Activated CD8-positive, alpha-beta memory T cell treated with anti-CD3 and anti-CD28 coated beads for 4 hours (primary cell): ENCODE measurements at regions not wholly inside any gene's neighbourhood (a gene's known extent, or its start where the extent isn't known, plus 50 kb on each side); places are given as distances from the start of the nearest gene placed in this dataset.
A peak's percentile ranks its signal among the peaks of the same experiment; 100 is the strongest.

Experiments used
- DNase-seq, 2 donors: peaks; one replicate each; pipeline ENCODE4 v3.0.0-alpha.2; 2020; ENCODE audit warnings: low read depth in 2 of 2

GRCh38 chr12:111076611-111077451, 156.5 kb upstream of the MYL2 start:
- no peak for DNase-seq

- no peak for DNase-seq
Observed at GRCh38 chr12:111076199-111076598, 155.8 kb upstream of the MYL2 start.

- no peak for DNase-seq
Observed at GRCh38 chr12:111074965-111075364, 154.6 kb upstream of the MYL2 start.

GRCh38 chr12:111074559-111074958, 154.2 kb upstream of the MYL2 start:
- DNase-seq: no peak

- no peak for DNase-seq
Observed at GRCh38 chr12:111073370-111073769, 153.0 kb upstream of the MYL2 start.

GRCh38 chr12:111072299-111072698, 151.9 kb upstream of the MYL2 start:
- no peak for DNase-seq

- DNase-seq: no peak
Observed at GRCh38 chr12:111069886-111070285, 149.5 kb upstream of the MYL2 start.

GRCh38 chr12:111068290-111068689, 147.9 kb upstream of the MYL2 start:
- DNase-seq: no peak

GRCh38 chr12:111067498-111067897, 147.1 kb upstream of the MYL2 start:
- DNase-seq: no peak

- DNase-seq: no peak
Observed at GRCh38 chr12:111066744-111067437, 146.5 kb upstream of the MYL2 start.

- DNase-seq: no peak
Observed at GRCh38 chr12:111064982-111065381, 144.6 kb upstream of the MYL2 start.

- no peak for DNase-seq
Observed at GRCh38 chr12:111064154-111064553, 143.8 kb upstream of the MYL2 start.

GRCh38 chr12:111063295-111064026, 143.1 kb upstream of the MYL2 start:
- DNase-seq: no peak

GRCh38 chr12:111057701-111058425, 137.5 kb upstream of the MYL2 start:
- DNase-seq: no peak

- DNase-seq: peak; percentile 29 to 55
Observed at GRCh38 chr12:111056618-111057521, 136.5 kb upstream of the MYL2 start.

- DNase-seq: no peak
Observed at GRCh38 chr12:111055181-111055880, 135.0 kb upstream of the MYL2 start.

GRCh38 chr12:111048991-111049390, 128.6 kb upstream of the MYL2 start:
- no peak for DNase-seq

- DNase-seq: no peak
Observed at GRCh38 chr12:111046896-111047295, 126.5 kb upstream of the MYL2 start.

- no peak for DNase-seq
Observed at GRCh38 chr12:111045941-111046340, 125.6 kb upstream of the MYL2 start.

GRCh38 chr12:111041091-111041490, 120.7 kb upstream of the MYL2 start:
- no peak for DNase-seq
